ENCODE measurements at regions not wholly inside any gene's neighbourhood (a gene's known extent, or its start where the extent isn't known, plus 50 kb on each side); places are given as distances from the start of the nearest gene placed in this dataset.

- TF ChIP-seq CTCF (IDR thresholded peaks at IDR 0.05) (no peak), POLR2A (IDR thresholded peaks at IDR 0.05) (no peak)
These were observed 243.8 kb upstream of the GBE1 start for GRCh38 chr3:82005266-82005665.
